ENCODE measurements at regions not wholly inside any gene's neighbourhood (a gene's known extent, or its start where the extent isn't known, plus 50 kb on each side); places are given as distances from the start of the nearest gene placed in this dataset.

GRCh38 chr5:57915536-57915935, 432.9 kb upstream of the ACTBL2 start:
- H2AFZ ChIP-seq (ENCODE audit: low read depth, low read length), result no peak overlapping the region
- Mint-ChIP-seq H3K27me3 (ENCODE audit: low read depth, unreplicated experiment) (no peaks in the 10 kb centered on the region), H3K36me3 (ENCODE audit: low read depth, unreplicated experiment) (no peaks in the 10 kb centered on the region), H3K27ac (ENCODE audit: unreplicated experiment) (no peak overlapping the region), H3K4me1 (ENCODE audit: low read depth, unreplicated experiment) (no peaks in the 10 kb centered on the region), H3K4me3 (ENCODE audit: unreplicated experiment) (no peak overlapping the region), H3K9me3 (ENCODE audit: unreplicated experiment) (no peaks in the 10 kb centered on the region)
- H3K9me3 ChIP-seq (ENCODE audit: insufficient read depth, low read depth, low read length), result no peaks in the 10 kb centered on the region
- no peaks in the 10 kb centered on the region for H3K79me2 ChIP-seq (ENCODE audit: insufficient read depth, low read length)
- FAIRE-seq (no peak), DNase-seq (ENCODE audit: low read depth) (no peak)
- H3K4me3 ChIP-seq (ENCODE audit: insufficient read depth, low read depth, low read length), result no peak overlapping the region
- no peak for TF ChIP-seq CTCF (IDR thresholded peaks at IDR 0.05; ENCODE audit: insufficient read depth, low read depth, low read length)
- no peak for TF ChIP-seq EZH2 (IDR thresholded peaks at IDR 0.05; ENCODE audit: insufficient read depth, low read length)
- no peak overlapping the region for H3K9ac ChIP-seq (ENCODE audit: low read length)
- no peak overlapping the region for H3K27ac ChIP-seq (ENCODE audit: low read depth, low read length)
- no peaks in the 10 kb centered on the region for H3K4me1 ChIP-seq (ENCODE audit: insufficient read depth, low read length)
- no peaks in the 10 kb centered on the region for H3K27me3 ChIP-seq (ENCODE audit: insufficient read depth, low read length)
- no peak overlapping the region for H3K4me2 ChIP-seq (ENCODE audit: low read length)
- H3K36me3 ChIP-seq (ENCODE audit: insufficient read depth, low read length), result no peaks in the 10 kb centered on the region
- H4K20me1 ChIP-seq (ENCODE audit: insufficient read depth, low read length), result no peaks in the 10 kb centered on the region

- Histone ChIP-seq H3K27me3 (ENCODE audit: insufficient read depth, low read length) (no peaks in the 10 kb centered on the region), H3K36me3 (ENCODE audit: insufficient read depth, low read length) (no peaks in the 10 kb centered on the region), H3K4me3 (ENCODE audit: insufficient read depth, low read depth, low read length) (no peak overlapping the region), H3K79me2 (ENCODE audit: insufficient read depth, low read length) (no peaks in the 10 kb centered on the region), H2AFZ (ENCODE audit: low read depth, low read length) (no peak overlapping the region), H3K4me1 (ENCODE audit: insufficient read depth, low read length) (no peaks in the 10 kb centered on the region), H3K27ac (ENCODE audit: low read depth, low read length) (no peak overlapping the region), H4K20me1 (ENCODE audit: insufficient read depth, low read length) (no peaks in the 10 kb centered on the region), H3K9ac (ENCODE audit: low read length) (no peak overlapping the region), H3K9me3 (ENCODE audit: insufficient read depth, low read depth, low read length) (no peaks in the 10 kb centered on the region), H3K4me2 (ENCODE audit: low read length) (no peak overlapping the region)
- DNase-seq (ENCODE audit: low read depth) (no peak), FAIRE-seq (peak; percentile 49)
- no peak overlapping the region for H3K4me3 Mint-ChIP-seq (ENCODE audit: unreplicated experiment)
- no peaks in the 10 kb centered on the region for H3K27me3 Mint-ChIP-seq (ENCODE audit: low read depth, unreplicated experiment)
- H3K9me3 Mint-ChIP-seq (ENCODE audit: unreplicated experiment), result no peaks in the 10 kb centered on the region
- H3K27ac Mint-ChIP-seq (ENCODE audit: unreplicated experiment), result no peak overlapping the region
- H3K36me3 Mint-ChIP-seq (ENCODE audit: low read depth, unreplicated experiment), result no peaks in the 10 kb centered on the region
- no peaks in the 10 kb centered on the region for H3K4me1 Mint-ChIP-seq (ENCODE audit: low read depth, unreplicated experiment)
- TF ChIP-seq EZH2 (IDR thresholded peaks at IDR 0.05; ENCODE audit: insufficient read depth, low read length), result no peak
- no peak for TF ChIP-seq CTCF (IDR thresholded peaks at IDR 0.05; ENCODE audit: insufficient read depth, low read depth, low read length)
Measured at GRCh38 chr5:57911438-57911837, 428.8 kb upstream of the ACTBL2 start.

GRCh38 chr5:57906671-57907070, 424.1 kb upstream of the ACTBL2 start:
- no peaks in the 10 kb centered on the region for H3K79me2 ChIP-seq (ENCODE audit: insufficient read depth, low read length)
- H3K27ac ChIP-seq (ENCODE audit: low read depth, low read length), result no peak overlapping the region
- no peak overlapping the region for H3K4me2 ChIP-seq (ENCODE audit: low read length)
- H3K27ac Mint-ChIP-seq (ENCODE audit: unreplicated experiment), result no peak overlapping the region
- no peak overlapping the region for H3K4me3 ChIP-seq (ENCODE audit: insufficient read depth, low read depth, low read length)
- FAIRE-seq, result no peak
- no peak overlapping the region for H3K9ac ChIP-seq (ENCODE audit: low read length)
- H3K4me1 ChIP-seq (ENCODE audit: insufficient read depth, low read length), result no peaks in the 10 kb centered on the region
- no peaks in the 10 kb centered on the region for H3K27me3 Mint-ChIP-seq (ENCODE audit: low read depth, unreplicated experiment)
- H3K4me1 Mint-ChIP-seq (ENCODE audit: low read depth, unreplicated experiment), result no peaks in the 10 kb centered on the region
- no peaks in the 10 kb centered on the region for H3K36me3 Mint-ChIP-seq (ENCODE audit: low read depth, unreplicated experiment)
- no peaks in the 10 kb centered on the region for H3K9me3 ChIP-seq (ENCODE audit: insufficient read depth, low read depth, low read length)
- H3K4me3 Mint-ChIP-seq (ENCODE audit: unreplicated experiment), result no peak overlapping the region
- no peak overlapping the region for H2AFZ ChIP-seq (ENCODE audit: low read depth, low read length)
- DNase-seq (ENCODE audit: low read depth), result no peak
- H3K36me3 ChIP-seq (ENCODE audit: insufficient read depth, low read length), result no peaks in the 10 kb centered on the region
- TF ChIP-seq EZH2 (IDR thresholded peaks at IDR 0.05; ENCODE audit: insufficient read depth, low read length) (no peak), CTCF (IDR thresholded peaks at IDR 0.05; ENCODE audit: insufficient read depth, low read depth, low read length) (no peak)
- no peaks in the 10 kb centered on the region for H3K27me3 ChIP-seq (ENCODE audit: insufficient read depth, low read length)
- H4K20me1 ChIP-seq (ENCODE audit: insufficient read depth, low read length), result no peaks in the 10 kb centered on the region
- no peaks in the 10 kb centered on the region for H3K9me3 Mint-ChIP-seq (ENCODE audit: unreplicated experiment)
